GM19239 (cell line): ENCODE measurements at regions not wholly inside any gene's neighbourhood (a gene's known extent, or its start where the extent isn't known, plus 50 kb on each side); places are given as distances from the start of the nearest gene placed in this dataset.
"Not testable (repeated sequence)": the region's sequence is repeated elsewhere in the genome, so short reads cannot be mapped to it uniquely, and the experiment has no call there.

ENCODE experiments used
- DNase-seq: peaks from one replicate; pipeline ENCODE4 v3.0.0; 2011; ENCODE audit warnings: low spot score; ENCODE audit not compliant: insufficient read length
- FAIRE-seq: peaks from 2 replicates; lab custom pipeline; 2011; peaks lifted over from hg19 to GRCh38; lab: Jason Lieb, UNC

DNA sequence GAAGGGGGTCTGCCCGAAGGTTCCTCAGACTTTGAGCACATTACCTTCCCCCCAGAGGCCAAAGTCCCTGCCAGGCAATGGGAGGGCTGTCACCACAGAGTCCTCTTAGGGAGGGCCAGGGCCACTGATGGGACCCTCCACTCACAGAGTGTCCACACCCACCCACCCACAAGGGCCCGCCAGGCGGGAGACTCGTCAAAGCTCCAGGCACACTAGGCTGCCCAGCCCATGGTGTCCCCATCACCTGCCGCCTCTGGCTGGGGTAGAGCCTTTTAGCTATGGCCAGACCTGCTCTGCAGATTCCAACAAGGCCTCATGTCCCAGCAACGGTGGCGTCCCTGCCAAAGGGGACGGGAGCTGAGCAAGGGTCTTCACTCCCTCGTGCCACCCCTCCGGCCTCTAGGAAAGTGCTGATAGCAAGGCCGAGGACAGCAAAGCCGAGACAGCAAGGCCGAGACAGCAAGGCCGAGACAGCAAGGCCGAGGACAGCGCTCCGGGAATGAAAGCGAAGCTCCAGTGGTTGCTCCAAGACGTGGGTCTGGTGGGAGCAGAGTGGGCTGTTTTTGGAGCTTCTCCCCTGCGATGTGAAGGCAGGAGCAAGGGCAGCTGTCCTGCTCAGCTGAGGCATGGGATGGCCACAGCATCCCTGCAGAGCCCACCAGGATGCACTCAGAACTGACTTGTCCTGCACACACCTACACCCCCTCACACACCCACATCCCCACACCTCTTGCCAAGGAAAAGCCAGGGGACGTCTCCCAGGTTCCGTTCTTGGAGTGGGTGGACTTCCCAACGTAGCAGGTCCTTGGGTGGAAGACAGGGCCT is 123.4 kb downstream of the CRYAA start:
- FAIRE-seq (no peak), DNase-seq (no peak)

- DNase-seq (no peak), FAIRE-seq (no peak)
These were observed 122.6 kb downstream of the CRYAA start for GRCh38 chr21:43291347-43291950.

DNA sequence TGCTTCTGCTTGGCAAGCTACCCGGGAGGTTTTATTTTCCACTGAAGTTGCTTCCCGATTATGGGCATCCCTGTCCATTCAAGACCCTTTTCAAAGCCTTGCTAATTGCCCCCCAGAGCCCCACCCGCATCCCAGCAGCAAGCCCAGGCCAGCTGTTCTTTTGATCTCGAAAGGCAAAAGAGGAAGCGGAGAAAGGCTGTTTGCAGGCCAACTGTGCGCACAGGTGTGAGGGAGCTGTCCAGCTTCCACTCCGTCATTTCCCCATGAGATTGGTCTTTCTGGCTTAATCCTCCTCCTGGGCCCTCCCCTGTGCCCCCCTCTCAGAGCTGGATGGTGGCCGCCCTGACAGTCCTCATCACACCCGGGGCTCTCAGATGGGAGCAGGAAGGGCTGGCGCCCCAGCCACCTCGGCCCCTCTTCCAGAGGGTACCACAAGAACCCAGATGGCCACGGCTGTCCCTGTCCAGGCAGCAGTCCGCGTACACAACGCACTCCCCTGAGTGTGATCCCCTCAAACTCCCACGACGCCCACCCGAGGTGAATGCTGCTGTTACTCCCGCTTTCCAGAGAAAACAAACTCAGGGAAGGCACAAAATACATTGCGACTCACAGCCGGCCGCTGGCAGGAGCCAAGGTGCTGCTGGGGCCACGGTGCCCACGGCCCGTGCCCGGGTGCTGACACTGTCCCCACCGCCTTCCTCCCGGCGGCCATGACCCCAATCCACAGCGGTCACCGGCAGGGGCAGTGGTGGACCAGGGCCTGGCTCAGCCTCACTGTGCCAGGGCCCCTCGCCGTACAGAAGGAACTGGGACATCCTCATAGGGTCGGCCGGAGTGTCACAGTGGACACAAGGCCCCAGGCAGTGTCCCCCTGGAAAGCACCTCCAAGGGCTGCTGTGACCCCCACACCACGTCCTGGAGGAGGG is 121.9 kb downstream of the CRYAA start:
- FAIRE-seq (no peak), DNase-seq (peak; percentile 47)

DNA sequence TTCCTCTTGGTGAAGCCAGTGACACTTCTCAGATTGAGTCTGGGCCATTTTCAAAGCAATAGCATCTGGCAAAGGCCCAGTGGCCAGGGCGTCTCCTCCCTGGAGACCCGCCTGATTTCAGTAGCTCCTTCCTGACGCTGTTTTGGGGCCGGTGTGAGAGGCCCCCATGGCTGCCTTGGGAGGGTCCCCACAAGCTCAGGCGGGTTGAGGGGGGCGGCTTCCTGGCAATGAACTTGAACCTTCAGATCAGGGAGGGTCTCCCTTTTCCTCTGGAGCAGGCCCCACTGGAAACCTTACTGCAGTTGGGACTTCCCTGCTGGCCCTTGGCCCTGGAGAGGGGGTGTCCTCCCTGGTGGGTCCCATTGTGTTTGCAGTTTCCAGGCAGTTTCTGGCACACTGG is 121.2 kb downstream of the CRYAA start:
- FAIRE-seq (no peak), DNase-seq (no peak)

DNA sequence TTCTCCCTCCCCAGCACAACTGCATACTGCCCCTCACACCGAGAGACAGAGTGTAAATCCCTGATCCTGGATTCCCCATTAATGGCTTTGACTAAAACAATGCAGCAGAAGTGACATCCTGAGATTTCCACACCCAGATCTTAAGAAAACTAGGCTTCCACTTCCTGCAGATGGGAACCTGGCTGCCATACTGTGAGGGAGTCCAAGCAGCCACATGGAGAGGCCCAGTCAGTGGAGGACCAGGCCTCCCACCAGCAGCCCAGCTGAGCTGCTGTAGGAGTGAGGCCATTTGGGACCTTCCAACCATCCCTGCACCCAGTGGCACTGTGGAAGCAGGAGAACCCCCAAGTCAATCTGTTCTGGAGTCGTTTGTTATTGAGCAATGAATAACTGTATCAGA is 120.6 kb downstream of the CRYAA start:
- no peak for FAIRE-seq
- DNase-seq, result no peak

DNA sequence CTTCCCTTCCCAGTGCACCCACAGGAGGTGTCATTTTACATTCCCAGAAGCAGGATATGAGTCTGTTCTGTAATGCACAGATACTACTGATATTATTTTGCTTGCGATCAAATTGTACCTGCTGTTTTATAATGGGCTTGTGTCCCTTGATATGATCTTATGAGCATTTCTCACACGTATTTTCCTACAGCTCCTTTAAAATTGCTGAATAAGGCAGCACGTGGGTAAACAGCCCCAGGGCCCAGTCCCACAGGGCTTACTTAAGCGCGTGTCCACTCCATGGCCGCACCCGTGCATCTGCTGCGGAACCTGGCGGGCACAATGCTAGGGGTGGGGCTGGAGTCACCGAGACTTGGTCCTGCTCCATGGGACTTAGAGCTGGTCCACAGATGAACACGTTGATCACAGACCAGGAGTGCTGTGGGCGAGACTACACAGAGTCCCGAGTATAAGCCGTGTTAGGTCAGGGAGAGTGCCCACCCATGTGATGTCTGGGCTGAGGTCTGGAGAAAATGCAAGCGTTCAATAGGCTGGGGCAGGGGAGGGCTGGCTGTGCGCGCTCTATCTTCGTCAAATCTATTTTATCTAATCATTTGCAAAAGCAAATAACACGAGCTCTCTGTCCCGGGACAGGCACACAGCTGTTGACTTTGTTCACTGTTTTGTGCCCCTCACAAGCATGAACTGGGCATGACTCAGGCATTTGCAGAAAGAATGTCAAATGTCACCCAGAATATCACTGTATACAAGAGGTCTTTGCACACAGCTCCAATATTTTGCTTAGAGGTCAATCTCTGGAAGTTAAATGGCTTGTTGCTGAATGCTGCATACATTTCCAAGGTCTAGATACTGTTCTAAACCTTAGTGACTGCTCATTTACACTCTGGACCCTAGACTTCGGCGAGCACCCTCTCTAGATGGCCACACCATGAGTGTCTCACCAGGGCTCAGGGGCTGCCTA is 119.3 kb downstream of the CRYAA start:
- DNase-seq (no peak), FAIRE-seq (no peak)

- FAIRE-seq (no peak), DNase-seq (no peak)
These were observed 118.4 kb downstream of the CRYAA start for GRCh38 chr21:43287111-43287760.

DNA sequence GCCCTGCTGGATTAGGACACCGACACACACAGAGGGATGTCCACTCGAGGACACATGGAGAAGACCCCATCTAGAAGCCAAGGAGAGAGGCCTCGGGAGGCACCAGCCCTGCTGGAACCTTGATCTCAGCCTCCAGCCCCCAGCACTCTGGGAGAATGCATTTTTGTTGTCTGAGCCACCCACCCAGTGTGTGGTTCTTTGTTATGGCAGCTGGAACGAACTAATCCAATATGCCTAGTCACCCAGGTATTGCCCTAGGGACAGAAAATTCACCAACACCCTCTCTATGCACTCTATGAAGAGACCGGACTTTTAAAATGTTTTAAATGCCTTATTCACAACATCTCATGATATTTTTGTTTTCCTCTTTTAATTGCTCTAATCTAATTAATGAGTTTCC is 117.4 kb downstream of the CRYAA start:
- FAIRE-seq (no peak), DNase-seq (no peak)

DNA sequence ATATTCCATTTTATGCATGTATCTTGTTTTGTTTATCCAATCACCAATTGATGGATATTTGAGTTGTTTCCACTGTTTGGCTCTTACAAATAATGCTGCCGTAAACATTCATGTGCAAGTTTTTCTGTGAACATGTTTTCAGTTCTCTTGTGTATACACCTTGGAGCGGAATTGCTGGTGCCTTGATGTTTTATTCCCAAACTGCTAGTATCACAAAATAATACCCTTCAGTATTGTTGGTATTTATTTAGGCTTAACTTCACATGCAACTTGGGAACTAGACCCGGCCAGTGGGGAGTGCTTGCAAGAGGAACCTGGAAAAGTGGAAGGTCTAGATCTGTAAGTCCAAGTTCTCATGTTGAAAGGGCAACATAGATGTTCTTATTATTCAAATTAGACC is 115.9 kb downstream of the CRYAA start:
- DNase-seq (no peak), FAIRE-seq (no peak)

- no peak for FAIRE-seq
These were observed 115.4 kb downstream of the CRYAA start for GRCh38 chr21:43284238-43284637.

DNA sequence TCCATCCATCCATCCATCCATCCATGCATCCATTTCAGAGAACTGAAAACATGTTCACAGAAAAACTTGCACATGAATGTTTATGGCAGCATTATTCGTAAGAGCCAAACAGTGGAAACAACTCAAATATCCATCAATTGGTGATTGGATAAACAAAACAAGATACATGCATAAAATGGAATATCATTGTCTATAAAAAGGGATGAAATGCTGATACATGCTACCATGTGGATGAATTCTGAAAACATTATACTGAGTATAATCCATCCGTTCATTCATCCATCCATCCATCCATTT is 115.1 kb downstream of the CRYAA start:
- not testable (repeated sequence) for DNase-seq, FAIRE-seq

More at GRCh38 chr21:43284238-43284637, 115.4 kb downstream of the CRYAA start:
- DNase-seq, result no peak

GRCh38 chr21:43283136-43283924 is 114.5 kb downstream of the CRYAA start:
- FAIRE-seq, result no peak
- no peak for DNase-seq

GRCh38 chr21:43282358-43283120 is 113.7 kb downstream of the CRYAA start:
- FAIRE-seq, result no peak
- no peak for DNase-seq

GRCh38 chr21:43281661-43282357 is 113.0 kb downstream of the CRYAA start:
- FAIRE-seq, result no peak

DNA sequence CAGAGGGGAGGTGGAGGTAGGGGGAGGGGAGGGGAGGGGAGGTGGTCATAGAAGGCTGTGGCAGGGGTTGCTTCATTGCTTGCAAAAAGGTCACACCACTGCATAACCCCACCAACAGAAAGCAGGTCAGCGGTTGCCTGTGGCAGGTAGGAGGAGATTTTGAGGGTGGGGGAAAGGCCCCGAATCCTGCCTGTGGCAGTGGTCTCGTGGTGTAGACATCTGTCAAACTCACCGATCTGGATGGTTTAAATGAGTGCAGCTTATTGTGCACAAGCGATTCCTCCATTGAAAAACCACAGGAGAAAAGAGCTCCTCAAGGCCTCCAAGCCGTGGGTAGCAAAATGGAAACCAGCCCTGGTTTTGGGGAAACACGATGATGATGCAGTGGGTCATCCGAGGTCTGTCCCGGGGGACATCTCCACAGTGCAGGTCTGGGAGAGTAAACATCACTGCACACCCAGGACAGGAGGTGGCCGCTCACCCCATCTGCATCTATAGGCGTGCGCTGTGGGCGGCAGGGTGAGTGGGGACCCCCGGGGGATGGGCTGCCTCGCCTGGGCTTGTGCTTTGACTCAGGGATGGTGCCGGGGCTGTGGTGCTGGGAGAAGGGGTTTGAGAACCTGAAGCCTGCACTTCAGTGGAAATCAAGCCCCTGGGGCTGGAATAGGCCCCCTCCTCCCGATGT is 112.3 kb downstream of the CRYAA start:
- no peak for FAIRE-seq

More at GRCh38 chr21:43281661-43282357, 113.0 kb downstream of the CRYAA start:
- no peak for DNase-seq

DNA sequence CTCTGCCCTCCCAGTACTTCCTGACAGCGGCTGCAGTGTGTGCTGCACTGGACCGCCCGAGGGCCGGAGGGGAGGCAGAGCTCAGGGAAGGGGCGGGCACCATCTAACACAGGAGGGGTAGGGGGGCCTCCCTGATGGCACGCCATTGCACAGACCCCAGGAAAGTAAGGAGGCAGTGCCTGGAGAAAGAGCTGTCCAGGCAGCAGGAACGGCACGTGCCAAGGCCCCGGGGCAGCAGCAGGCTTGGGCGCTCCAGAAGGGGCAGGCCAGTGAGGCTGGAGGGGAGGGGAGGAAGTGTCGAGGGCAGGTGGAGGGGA is 110.7 kb downstream of the CRYAA start:
- DNase-seq, result no peak
- no peak for FAIRE-seq

More for the DNA sequence above, 112.3 kb downstream of the CRYAA start:
- no peak for DNase-seq
